ENCODE measurements at regions not wholly inside any gene's neighbourhood (a gene's known extent, or its start where the extent isn't known, plus 50 kb on each side); places are given as distances from the start of the nearest gene placed in this dataset.

GRCh38 chr16:49969091-49970030 is 55.7 kb upstream of the CNEP1R1 start:
- TF ChIP-seq SP1 (IDR thresholded peaks at IDR 0.05) (no peak), HDGF (IDR thresholded peaks at IDR 0.05; ENCODE audit: borderline replicate concordance) (no peak), FOXM1 (IDR thresholded peaks at IDR 0.05; ENCODE audit: borderline replicate concordance) (no peak), NFRKB (IDR thresholded peaks at IDR 0.05) (no peak), L3MBTL2 (conservative IDR thresholded peaks at IDR 0.05) (no peak), TARDBP (IDR thresholded peaks at IDR 0.05) (no peak), BHLHE40 (IDR thresholded peaks at IDR 0.05; ENCODE audit: borderline replicate concordance) (no peak)

Measured in HEK293T (cell line).